Endodermal cell (in vitro differentiated cells): ENCODE measurements at regions not wholly inside any gene's neighbourhood (a gene's known extent, or its start where the extent isn't known, plus 50 kb on each side); places are given as distances from the start of the nearest gene placed in this dataset.

Source experiments
- DNase-seq: peaks from one replicate; pipeline ENCODE4 v3.0.0-alpha.2; 2017
- H3K27ac ChIP-seq: 2 replicates; pipeline ENCODE4 v1.5.1; 2013; ENCODE audit warnings: mild to moderate bottlenecking, low read depth, low read length, moderate library complexity
- H3K27me3 ChIP-seq: 2 replicates; pipeline ENCODE4 v1.6.1; 2013; ENCODE audit warnings: mild to moderate bottlenecking, low read length, moderate library complexity; ENCODE audit not compliant: insufficient read depth, control insufficient read depth, poor library complexity, severe bottlenecking
- H3K36me3 ChIP-seq: 2 replicates; pipeline ENCODE4 v1.7.0; 2013; ENCODE audit warnings: mild to moderate bottlenecking, low read length, moderate library complexity; ENCODE audit not compliant: control insufficient read depth, insufficient read depth
- H3K4me1 ChIP-seq: one replicate; pipeline ENCODE4 v1.7.0; 2013; ENCODE audit warnings: low read length; ENCODE audit not compliant: control insufficient read depth, insufficient read depth
- H3K4me3 ChIP-seq: 2 replicates; pipeline ENCODE4 v1.5.1; 2013; ENCODE audit warnings: mild to moderate bottlenecking, low read length, moderate library complexity
- H3K9ac ChIP-seq: 2 replicates; pipeline ENCODE4 v1.6.1; 2013; ENCODE audit warnings: mild to moderate bottlenecking, low read length, moderate library complexity; ENCODE audit not compliant: poor library complexity, severe bottlenecking; ENCODE audit errors: extremely low read depth
- H3K9me3 ChIP-seq: 2 replicates; pipeline ENCODE4 v1.6.1; 2013; ENCODE audit warnings: mild to moderate bottlenecking, low read length, moderate library complexity; ENCODE audit not compliant: control insufficient read depth
- H3K27ac Mint-ChIP-seq: 2 replicates; pipeline ENCODE4 v1.8.0; 2020; ENCODE audit warnings: mixed read lengths
- H3K27me3 Mint-ChIP-seq: 2 replicates; pipeline ENCODE4 v1.8.0; 2021; ENCODE audit warnings: mild to moderate bottlenecking, mixed read lengths; ENCODE audit not compliant: insufficient read depth
- H3K36me3 Mint-ChIP-seq: 2 replicates; pipeline ENCODE4 v1.8.0; 2020; ENCODE audit warnings: low read depth, mixed read lengths
- H3K4me1 Mint-ChIP-seq: 2 replicates; pipeline ENCODE4 v1.8.0; 2020; ENCODE audit warnings: mixed read lengths
- H3K4me3 Mint-ChIP-seq: 2 replicates; pipeline ENCODE4 v1.8.0; 2020; ENCODE audit warnings: mild to moderate bottlenecking, moderate library complexity, mixed read lengths
- H3K9me3 Mint-ChIP-seq: 2 replicates; pipeline ENCODE4 v1.8.0; 2020; ENCODE audit warnings: mild to moderate bottlenecking, mixed read lengths
- WGBS, 2 experiments: methylation state at CpG; one replicate each; pipeline versions ENCODE4 v1.1.5 to v1.1.7; 2013; ENCODE audit warnings: missing lambda C conversion rate in 2 of 2, mixed read lengths in 1 of 2; ENCODE audit not compliant: insufficient coverage in 1 of 2, insufficient read length in 1 of 2; 5-methylcytosine and 5-hydroxymethylcytosine counted together
- TF ChIP-seq, protein P1 (sequence below): fragments of 200-600 bp; sonication (generic); conservative IDR thresholded peaks from 2 replicates; pipeline ENCODE4 v1.5.0; 2021; ENCODE audit warnings: antibody characterized with exemption, mild to moderate bottlenecking

DNA sequence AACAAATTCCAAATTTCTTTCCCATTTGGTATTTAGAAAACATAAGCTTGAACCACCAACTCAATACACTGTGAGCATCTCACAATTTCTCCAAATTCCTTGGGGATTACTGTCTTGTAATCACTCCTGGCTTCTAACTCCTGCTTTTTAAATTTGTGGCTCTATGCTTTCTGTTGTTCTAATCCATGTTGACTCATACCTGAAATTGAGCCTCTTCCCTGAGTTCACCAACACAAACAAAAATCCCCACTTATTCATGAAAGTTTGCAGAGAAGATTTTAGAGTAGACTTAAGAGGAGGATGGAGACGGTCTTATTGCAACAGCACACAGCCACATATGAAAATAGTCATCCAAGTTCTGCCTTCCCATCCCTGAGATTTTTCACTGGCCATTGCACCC, 252.5 kb downstream of the PTEN start:
- H3K36me3 Mint-ChIP-seq, result no peaks in the 10 kb centered on the region
- DNase-seq, result no peak
- TF ChIP-seq, protein P1, sequence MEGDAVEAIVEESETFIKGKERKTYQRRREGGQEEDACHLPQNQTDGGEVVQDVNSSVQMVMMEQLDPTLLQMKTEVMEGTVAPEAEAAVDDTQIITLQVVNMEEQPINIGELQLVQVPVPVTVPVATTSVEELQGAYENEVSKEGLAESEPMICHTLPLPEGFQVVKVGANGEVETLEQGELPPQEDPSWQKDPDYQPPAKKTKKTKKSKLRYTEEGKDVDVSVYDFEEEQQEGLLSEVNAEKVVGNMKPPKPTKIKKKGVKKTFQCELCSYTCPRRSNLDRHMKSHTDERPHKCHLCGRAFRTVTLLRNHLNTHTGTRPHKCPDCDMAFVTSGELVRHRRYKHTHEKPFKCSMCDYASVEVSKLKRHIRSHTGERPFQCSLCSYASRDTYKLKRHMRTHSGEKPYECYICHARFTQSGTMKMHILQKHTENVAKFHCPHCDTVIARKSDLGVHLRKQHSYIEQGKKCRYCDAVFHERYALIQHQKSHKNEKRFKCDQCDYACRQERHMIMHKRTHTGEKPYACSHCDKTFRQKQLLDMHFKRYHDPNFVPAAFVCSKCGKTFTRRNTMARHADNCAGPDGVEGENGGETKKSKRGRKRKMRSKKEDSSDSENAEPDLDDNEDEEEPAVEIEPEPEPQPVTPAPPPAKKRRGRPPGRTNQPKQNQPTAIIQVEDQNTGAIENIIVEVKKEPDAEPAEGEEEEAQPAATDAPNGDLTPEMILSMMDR, result no peak
- Histone ChIP-seq H3K27ac (no peak overlapping the region), H3K9me3 (no peaks in the 10 kb centered on the region), H3K4me1 (peaks cover 5% of the 10 kb centered on the region), H3K9ac (no peak overlapping the region), H3K36me3 (no peaks in the 10 kb centered on the region), H3K27me3 (peaks cover 6% of the 10 kb centered on the region), H3K4me3 (no peak overlapping the region)
- H3K4me3 Mint-ChIP-seq, result no peak overlapping the region
- H3K9me3 Mint-ChIP-seq, result no peaks in the 10 kb centered on the region
- H3K27ac Mint-ChIP-seq, result no peak overlapping the region
- WGBS, 2 experiments, result 93 to 100% methylated on average over 1 of the region's 1 CpG
- H3K4me1 Mint-ChIP-seq, result peaks cover 8% of the 10 kb centered on the region
- H3K27me3 Mint-ChIP-seq, result peaks cover 2% of the 10 kb centered on the region

DNA sequence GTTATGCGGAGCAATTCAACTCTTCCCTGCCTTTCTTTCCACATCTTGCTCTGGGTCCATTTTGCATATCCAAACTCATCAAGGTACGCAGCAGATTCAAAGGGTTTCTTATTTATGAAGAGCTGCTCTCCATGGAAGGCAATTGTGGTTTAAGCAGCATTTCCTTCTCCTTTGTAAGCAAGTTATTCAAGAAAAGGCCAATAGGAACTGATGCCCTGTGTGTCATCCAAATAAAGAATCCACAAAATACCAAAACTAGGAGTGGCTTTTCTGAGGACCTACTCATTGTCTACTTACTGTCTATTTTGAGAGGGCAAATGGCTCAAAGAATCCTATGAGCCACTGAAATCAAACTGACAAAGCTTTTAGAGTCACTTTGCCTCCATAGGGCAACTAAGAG, 253.1 kb downstream of the PTEN start:
- no peak overlapping the region for H3K9ac ChIP-seq
- no peaks in the 10 kb centered on the region for H3K9me3 ChIP-seq
- no peak overlapping the region for H3K4me3 Mint-ChIP-seq
- peaks cover 8% of the 10 kb centered on the region for H3K4me1 ChIP-seq
- peaks cover 9% of the 10 kb centered on the region for H3K4me1 Mint-ChIP-seq
- peaks cover 6% of the 10 kb centered on the region for H3K27me3 ChIP-seq
- DNase-seq, result no peak
- TF ChIP-seq, protein P1, result no peak
- no peaks in the 10 kb centered on the region for H3K36me3 Mint-ChIP-seq
- no peaks in the 10 kb centered on the region for H3K9me3 Mint-ChIP-seq
- no peaks in the 10 kb centered on the region for H3K36me3 ChIP-seq
- WGBS, 2 experiments, result 96 to 100% methylated on average over 2 of the region's 2 CpGs
- peaks cover 2% of the 10 kb centered on the region for H3K27me3 Mint-ChIP-seq
- no peak overlapping the region for H3K4me3 ChIP-seq
- H3K27ac ChIP-seq, result no peak overlapping the region
- no peak overlapping the region for H3K27ac Mint-ChIP-seq

DNA sequence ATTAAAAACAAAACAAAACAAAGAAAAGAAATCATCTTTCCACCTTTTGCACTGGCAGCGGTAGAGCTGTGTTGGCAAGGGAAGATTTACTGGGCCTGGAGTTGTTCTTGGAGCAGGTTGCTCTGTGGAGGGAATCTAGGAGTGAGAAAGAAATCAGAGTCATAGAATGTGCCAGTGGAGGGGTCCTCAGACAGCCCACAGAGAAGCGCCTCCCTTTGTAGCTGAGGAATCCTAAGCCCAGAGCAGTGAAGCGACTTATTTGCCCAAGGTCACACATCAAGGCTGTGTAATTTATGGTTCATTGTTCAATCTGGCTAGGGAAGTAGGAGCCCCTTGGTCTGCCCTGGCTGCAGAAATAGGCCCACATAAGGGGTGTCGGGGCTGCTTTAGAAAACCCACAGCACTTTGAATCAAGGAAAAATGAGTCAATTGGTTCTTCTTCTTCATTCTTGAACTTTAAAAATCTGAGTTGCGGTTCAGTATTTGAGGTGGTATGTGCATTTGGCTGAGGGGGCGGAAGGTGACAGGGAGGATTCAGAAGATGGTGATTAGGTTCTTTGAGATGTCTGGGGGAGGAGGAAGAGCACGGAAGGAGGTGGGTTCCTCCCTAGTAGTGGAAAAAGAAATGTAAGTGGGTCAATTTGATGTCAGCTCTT, 253.7 kb downstream of the PTEN start:
- H3K4me3 ChIP-seq, result no peak overlapping the region
- no peak overlapping the region for H3K27ac Mint-ChIP-seq
- H3K4me3 Mint-ChIP-seq, result no peak overlapping the region
- no peak for DNase-seq
- peaks cover 2% of the 10 kb centered on the region for H3K27me3 Mint-ChIP-seq
- H3K27ac ChIP-seq, result no peak overlapping the region
- TF ChIP-seq, protein P1, result no peak
- no peaks in the 10 kb centered on the region for H3K9me3 Mint-ChIP-seq
- H3K27me3 ChIP-seq, result peaks cover 6% of the 10 kb centered on the region
- 90 to 96% methylated on average over 5 to 7 of the region's 7 CpGs for WGBS, 2 experiments
- H3K9me3 ChIP-seq, result no peaks in the 10 kb centered on the region
- peaks cover 12% of the 10 kb centered on the region for H3K4me1 Mint-ChIP-seq
- no peaks in the 10 kb centered on the region for H3K36me3 Mint-ChIP-seq
- peaks cover 10% of the 10 kb centered on the region for H3K4me1 ChIP-seq
- no peaks in the 10 kb centered on the region for H3K36me3 ChIP-seq
- no peak overlapping the region for H3K9ac ChIP-seq
